H1 (cell line): ENCODE measurements at regions not wholly inside any gene's neighbourhood (a gene's known extent, or its start where the extent isn't known, plus 50 kb on each side); places are given as distances from the start of the nearest gene placed in this dataset.

Source experiments
- CTCF ChIA-PET: fragments of 300-600 bp; sonication (Branson Sonifier 250); formaldehyde crosslinking; loops from one replicate; lab custom pipeline; 2021; ENCODE audit not compliant: partially characterized antibody; lab: Charles Lee
- POLR2A ChIA-PET: fragments of 300-600 bp; sonication (Branson Sonifier 250); formaldehyde crosslinking; loops from one replicate; lab custom pipeline; 2021; ENCODE audit warnings: inconsistent platforms; ENCODE audit not compliant: partially characterized antibody; lab: Charles Lee
- DNase-seq, 2 experiments: peaks; one replicate each; pipeline versions ENCODE4 v3.0.0 to v3.0.0-alpha.2; 2010 to 2022; ENCODE audit warnings: low spot score in 2 of 2, low read depth in 1 of 2, mixed read lengths in 1 of 2
- FAIRE-seq: peaks from 2 replicates; lab custom pipeline; 2011; peaks lifted over from hg19 to GRCh38; lab: Jason Lieb, UNC
- H2AFZ ChIP-seq: 2 replicates; pipeline ENCODE4 v1.8.1; 2012; ENCODE audit warnings: low read length, inconsistent platforms
- H2AK5ac ChIP-seq: 2 replicates; pipeline ENCODE4 v1.6.1; 2013; ENCODE audit warnings: low read depth, low read length
- H2BK120ac ChIP-seq: replicated peaks from 2 replicates; pipeline ENCODE3; 2013; ENCODE audit warnings: low read depth, low read length, inconsistent platforms
- H2BK12ac ChIP-seq: 2 replicates; pipeline ENCODE4 v1.6.1; 2013; ENCODE audit warnings: low read depth, low read length
- H2BK15ac ChIP-seq: 2 replicates; pipeline ENCODE4 v1.6.1; 2013; ENCODE audit warnings: low read length
- H2BK20ac ChIP-seq: 2 replicates; pipeline ENCODE4 v1.6.1; 2013; ENCODE audit warnings: low read length
- H2BK5ac ChIP-seq: 2 replicates; pipeline ENCODE4 v1.6.1; 2013; ENCODE audit warnings: low read depth, low read length
- H3K14ac ChIP-seq: 2 replicates; pipeline ENCODE4 v1.6.1; 2013; ENCODE audit warnings: inconsistent platforms; ENCODE audit not compliant: insufficient read length
- H3K18ac ChIP-seq: 2 replicates; pipeline ENCODE4 v1.6.1; 2013; ENCODE audit warnings: low read length; ENCODE audit errors: extremely low read depth
- H3K23ac ChIP-seq: 2 replicates; pipeline ENCODE4 v1.6.1; 2013; ENCODE audit warnings: inconsistent platforms; ENCODE audit not compliant: insufficient read length
- H3K23me2 ChIP-seq: 2 replicates; pipeline ENCODE4 v1.6.1; 2013; ENCODE audit warnings: low read depth, low read length
- H3K27ac ChIP-seq: 2 replicates; pipeline ENCODE4 v1.6.1; 2011; ENCODE audit warnings: low read depth, low read length, inconsistent platforms
- H3K27me3 ChIP-seq, 4 experiments: replicated peaks in 1 of 4; 1 replicate in 1 of 4; 2 replicates in 3 of 4; pipeline versions ENCODE4 v1.6.1 to v1.8.1; 2011 to 2013; ENCODE audit warnings: low read length in 3 of 4, mild to moderate bottlenecking in 3 of 4, inconsistent platforms in 2 of 4, mixed read lengths in 2 of 4, moderate library complexity in 1 of 4; ENCODE audit not compliant: control insufficient read depth in 3 of 4, insufficient read depth in 3 of 4; ENCODE audit errors: extremely low read depth in 1 of 4
- H3K36me3 ChIP-seq, 4 experiments: 2 replicates each; pipeline versions ENCODE4 v1.6.1 to v1.8.1; 2011 to 2013; ENCODE audit warnings: mild to moderate bottlenecking in 4 of 4, low read length in 3 of 4, moderate library complexity in 2 of 4, control low read depth in 1 of 4, inconsistent platforms in 1 of 4; ENCODE audit not compliant: insufficient read depth in 4 of 4, control insufficient read depth in 2 of 4
- H3K4ac ChIP-seq: replicated peaks from 2 replicates; pipeline ENCODE3; 2013; ENCODE audit warnings: low read length, low read depth, mixed read lengths, inconsistent platforms; ENCODE audit not compliant: insufficient read length
- H3K4me1 ChIP-seq, 4 experiments: replicated peaks in 1 of 4; 1 replicate in 1 of 4; 2 replicates in 3 of 4; pipeline versions ENCODE4 v1.6.1 to v1.8.1; 2011 to 2013; ENCODE audit warnings: low read length in 3 of 4, inconsistent platforms in 2 of 4, mixed read lengths in 1 of 4; ENCODE audit not compliant: insufficient read depth in 4 of 4, control insufficient read depth in 3 of 4
- H3K4me2 ChIP-seq, 2 experiments: 2 replicates each; pipeline versions ENCODE4 v1.6.1 to v1.8.1; 2011 to 2013; ENCODE audit warnings: low read depth in 2 of 2, low read length in 2 of 2, control low read depth in 1 of 2, inconsistent platforms in 1 of 2, mild to moderate bottlenecking in 1 of 2; ENCODE audit not compliant: insufficient read depth in 1 of 2
- H3K4me3 ChIP-seq, 4 experiments: fragments of 200-600, 300-600 bp in 1 of 4; sonication (generic), shearing (Covaris generic), sonication (Bioruptor Twin) in 1 of 4; 2 replicates each; pipeline versions ENCODE4 v1.5.1 to v1.8.1; 2011 to 2016; ENCODE audit warnings: low read length in 4 of 4, low read depth in 3 of 4, control low read depth in 2 of 4, inconsistent platforms in 2 of 4, mild to moderate bottlenecking in 2 of 4, mixed read lengths in 1 of 4, moderate library complexity in 1 of 4; ENCODE audit not compliant: insufficient read depth in 2 of 4; ENCODE audit errors: extremely low read depth in 1 of 4
- H3K56ac ChIP-seq: replicated peaks from 2 replicates; pipeline ENCODE3; 2013; ENCODE audit warnings: low read depth, mild to moderate bottlenecking, mixed read lengths, low read length, inconsistent platforms; ENCODE audit not compliant: insufficient read length
- H3K79me1 ChIP-seq: 2 replicates; pipeline ENCODE4 v1.6.1; 2013; ENCODE audit warnings: low read depth, low read length, control low read depth
- H3K79me2 ChIP-seq, 2 experiments: 2 replicates each; pipeline versions ENCODE4 v1.6.1 to v1.8.1; 2012 to 2013; ENCODE audit warnings: low read length in 2 of 2, mild to moderate bottlenecking in 2 of 2, inconsistent platforms in 1 of 2; ENCODE audit not compliant: insufficient read depth in 2 of 2, control insufficient read depth in 1 of 2
- H3K9ac ChIP-seq, 4 experiments: replicated peaks in 1 of 4; 1 replicate in 1 of 4; 2 replicates in 3 of 4; pipeline versions ENCODE4 v1.6.1 to v1.8.1; 2011 to 2013; ENCODE audit warnings: low read depth in 3 of 4, low read length in 3 of 4, control low read depth in 2 of 4, mild to moderate bottlenecking in 2 of 4, moderate library complexity in 2 of 4, inconsistent platforms in 1 of 4; ENCODE audit errors: extremely low read depth in 1 of 4
- H3K9me3 ChIP-seq, 2 experiments: 2 replicates each; pipeline versions ENCODE4 v1.6.1 to v1.8.1; 2012 to 2013; ENCODE audit warnings: mild to moderate bottlenecking in 2 of 2, moderate library complexity in 2 of 2, control low read depth in 1 of 2, inconsistent platforms in 1 of 2, low read depth in 1 of 2, low read length in 1 of 2, mixed read lengths in 1 of 2; ENCODE audit not compliant: insufficient read depth in 2 of 2
- H4K20me1 ChIP-seq, 2 experiments: replicated peaks in 1 of 2; 2 replicates each; pipeline versions ENCODE3 to v1.8.1; 2011 to 2013; ENCODE audit warnings: inconsistent platforms in 2 of 2, low read length in 2 of 2, mild to moderate bottlenecking in 1 of 2; ENCODE audit not compliant: insufficient read depth in 2 of 2, control insufficient read depth in 1 of 2
- H4K5ac ChIP-seq: 2 replicates; pipeline ENCODE4 v1.6.1; 2013; ENCODE audit warnings: low read length, low read depth, mixed read lengths, inconsistent platforms; ENCODE audit not compliant: insufficient read length
- H4K8ac ChIP-seq: 2 replicates; pipeline ENCODE4 v1.8.0; 2013; ENCODE audit warnings: mild to moderate bottlenecking, moderate library complexity, low read length, inconsistent platforms; ENCODE audit not compliant: insufficient read depth; ENCODE audit errors: extremely low read depth
- H4K91ac ChIP-seq: replicated peaks from 2 replicates; pipeline ENCODE3; 2013; ENCODE audit warnings: low read length, mixed read lengths, inconsistent platforms; ENCODE audit not compliant: insufficient read length
- RAD21 ChIP-seq, 2 experiments: IDR thresholded peaks in 1 of 2; conservative IDR thresholded peaks in 1 of 2; 2 replicates each; pipeline ENCODE4 v1.6.1; 2011; ENCODE audit warnings: low read depth in 2 of 2, low read length in 2 of 2, improper control_type of control experiment in 1 of 2, inconsistent platforms in 1 of 2, mild to moderate bottlenecking in 1 of 2, moderate library complexity in 1 of 2
- WGBS, 2 experiments: shearing (Covaris generic) in 1 of 2; methylation state at CpG; one replicate each; pipeline versions ENCODE4 v1.1.6 to v1.1.7; 2013 to 2015; ENCODE audit warnings: low lambda C conversion rate in 2 of 2, mixed read lengths in 2 of 2, inconsistent platforms in 1 of 2, low coverage in 1 of 2, missing lambda C conversion rate in 1 of 2; ENCODE audit not compliant: insufficient replicate concordance in 2 of 2, insufficient coverage in 1 of 2, insufficient read length in 1 of 2; ENCODE audit errors: extremely low coverage in 1 of 2, missing lambda C conversion rate in 1 of 2; 5-methylcytosine and 5-hydroxymethylcytosine counted together
- TF ChIP-seq, protein P1 (sequence below), 3 experiments: IDR thresholded peaks; 1 replicate in 2 of 3; 2 replicates in 1 of 3; pipeline versions ENCODE4 v1.5.1 to v1.6.1; 2011; ENCODE audit warnings: low read length in 3 of 3, mild to moderate bottlenecking in 3 of 3, inconsistent platforms in 2 of 3, low read depth in 1 of 3, moderate library complexity in 1 of 3; ENCODE audit not compliant: insufficient read depth in 1 of 3; ENCODE audit errors: control extremely low read depth in 1 of 3

GRCh38 chr1:164054331-164054730 lies 504.7 kb upstream of the PBX1 start:
- no peak overlapping the region for H4K91ac ChIP-seq
- H3K23ac ChIP-seq: no peak overlapping the region
- 65% methylated on average over 4 of the region's 4 CpGs; no CpG with 5 or more reads in 1 of the 2 experiments for WGBS, 2 experiments
- H3K36me3 ChIP-seq: no peaks in the 10 kb centered on the region
- H3K79me1 ChIP-seq: no peaks in the 10 kb centered on the region
- H3K23me2 ChIP-seq: peaks cover 2% of the 10 kb centered on the region; the same call in 1 of the 2 replicates
- no peak overlapping the region for H4K8ac ChIP-seq
- no peak overlapping the region for H4K5ac ChIP-seq
- no peak overlapping the region for H3K9ac ChIP-seq
- ChIA-PET CTCF (no interaction called here), POLR2A (no interaction called here)
- peaks cover 0 to 8% (median 4%) of the 10 kb centered on the region in 4 experiments; a peak in 3 of 7 replicates for H3K4me1 ChIP-seq
- no peak for DNase-seq
- H2BK20ac ChIP-seq: no peak overlapping the region
- H3K79me2 ChIP-seq: no peaks in the 10 kb centered on the region
- no peak for FAIRE-seq
- no peak overlapping the region for H2BK5ac ChIP-seq
- H3K9me3 ChIP-seq: no peaks in the 10 kb centered on the region
- no peak overlapping the region for H3K4me3 ChIP-seq
- H2BK120ac ChIP-seq: no peak overlapping the region
- TF ChIP-seq RAD21 (IDR thresholded peaks at IDR 0.05 in 1 of 2, conservative IDR thresholded peaks at IDR 0.05 in 1 of 2; ENCODE audit: low read depth in 2 of 2, low read length in 2 of 2): 0 out of 4 replicates have a peak, but pooled peaks of 1 of the 2 experiments have one; percentile 14
- TF ChIP-seq, protein P1, sequence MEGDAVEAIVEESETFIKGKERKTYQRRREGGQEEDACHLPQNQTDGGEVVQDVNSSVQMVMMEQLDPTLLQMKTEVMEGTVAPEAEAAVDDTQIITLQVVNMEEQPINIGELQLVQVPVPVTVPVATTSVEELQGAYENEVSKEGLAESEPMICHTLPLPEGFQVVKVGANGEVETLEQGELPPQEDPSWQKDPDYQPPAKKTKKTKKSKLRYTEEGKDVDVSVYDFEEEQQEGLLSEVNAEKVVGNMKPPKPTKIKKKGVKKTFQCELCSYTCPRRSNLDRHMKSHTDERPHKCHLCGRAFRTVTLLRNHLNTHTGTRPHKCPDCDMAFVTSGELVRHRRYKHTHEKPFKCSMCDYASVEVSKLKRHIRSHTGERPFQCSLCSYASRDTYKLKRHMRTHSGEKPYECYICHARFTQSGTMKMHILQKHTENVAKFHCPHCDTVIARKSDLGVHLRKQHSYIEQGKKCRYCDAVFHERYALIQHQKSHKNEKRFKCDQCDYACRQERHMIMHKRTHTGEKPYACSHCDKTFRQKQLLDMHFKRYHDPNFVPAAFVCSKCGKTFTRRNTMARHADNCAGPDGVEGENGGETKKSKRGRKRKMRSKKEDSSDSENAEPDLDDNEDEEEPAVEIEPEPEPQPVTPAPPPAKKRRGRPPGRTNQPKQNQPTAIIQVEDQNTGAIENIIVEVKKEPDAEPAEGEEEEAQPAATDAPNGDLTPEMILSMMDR (IDR thresholded peaks at IDR 0.05; ENCODE audit: control extremely low read depth in 1 of 3, insufficient read depth in 1 of 3, low read depth in 1 of 3, low read length in 3 of 3): no peak
- no peaks in the 10 kb centered on the region for H3K27me3 ChIP-seq
- no peak overlapping the region for H2BK12ac ChIP-seq
- no peaks in the 10 kb centered on the region for H4K20me1 ChIP-seq
- H3K14ac ChIP-seq: no peak overlapping the region
- no peak overlapping the region for H3K18ac ChIP-seq
- no peak overlapping the region for H2AK5ac ChIP-seq
- no peak overlapping the region for H3K4me2 ChIP-seq
- H3K27ac ChIP-seq: no peak overlapping the region
- H2AFZ ChIP-seq: no peak overlapping the region
- H2BK15ac ChIP-seq: no peak overlapping the region
- no peak overlapping the region for H3K4ac ChIP-seq
- no peak overlapping the region for H3K56ac ChIP-seq
